Right lobe of liver (tissue), 4 donors: ENCODE measurements at regions not wholly inside any gene's neighbourhood (a gene's known extent, or its start where the extent isn't known, plus 50 kb on each side); places are given as distances from the start of the nearest gene placed in this dataset.

ENCODE experiments used
- POLR2A ChIP-seq: fragments of 450-650 bp; IDR thresholded peaks from one replicate; pipeline ENCODE4 v1.6.1; 2017; ENCODE audit warnings: antibody characterized with exemption, mild to moderate bottlenecking
- TF ChIP-seq, protein P1 (sequence below), 4 donors: fragments of 200-600 bp in 3 of 4; fragments of 450-650 bp in 1 of 4; IDR thresholded peaks; one replicate each; pipeline versions ENCODE4 v1.5.1 to v1.8.0; 2016 to 2022; ENCODE audit warnings: antibody characterized with exemption in 4 of 4, mild to moderate bottlenecking in 2 of 4
- donor health status: DM: no; HTN: no; CAD: no.
- donor health status: DM: no; HTN: no; CAD: no.
- donor health status: DM: no; HTN: yes; CAD: no.

DNA sequence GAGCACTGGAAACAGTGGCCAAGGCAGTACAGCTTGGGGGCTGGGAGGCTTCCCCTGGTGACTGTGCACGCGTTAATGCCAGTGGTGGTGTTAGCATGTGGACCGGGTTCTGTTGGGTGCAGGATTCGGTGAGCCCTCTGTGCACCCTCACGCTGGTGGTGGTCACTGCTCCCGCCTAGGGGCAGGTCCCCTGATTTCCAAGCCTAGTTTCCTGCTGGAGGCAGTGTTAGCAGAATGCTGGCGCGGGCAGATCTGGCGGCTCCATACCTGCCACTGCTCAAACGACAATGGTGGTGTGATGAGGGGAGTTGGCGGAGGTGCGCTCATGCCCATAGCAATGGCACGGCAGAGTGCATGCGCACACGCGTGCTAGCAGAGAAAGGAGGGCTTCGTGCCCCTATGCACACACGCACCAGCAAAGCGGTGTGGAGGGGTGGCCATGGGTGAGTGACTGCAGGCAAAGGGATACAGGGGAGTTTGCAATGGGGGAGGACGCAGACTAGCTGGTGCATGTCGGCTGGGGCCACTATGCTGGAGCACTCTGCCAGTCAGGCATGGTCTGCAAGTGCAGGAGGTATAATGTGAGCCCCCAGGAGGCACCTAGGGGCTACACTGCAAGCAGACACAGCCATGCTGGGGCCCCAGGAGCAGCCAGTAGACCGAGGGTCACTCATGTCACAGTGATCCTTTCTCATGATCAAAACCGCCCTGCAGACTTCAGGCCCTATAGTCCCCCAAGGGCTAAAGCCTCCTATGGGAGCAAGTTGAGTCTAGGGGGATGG lies 93.0 kb downstream of the MAGEE1 start:
- TF ChIP-seq, protein P1, sequence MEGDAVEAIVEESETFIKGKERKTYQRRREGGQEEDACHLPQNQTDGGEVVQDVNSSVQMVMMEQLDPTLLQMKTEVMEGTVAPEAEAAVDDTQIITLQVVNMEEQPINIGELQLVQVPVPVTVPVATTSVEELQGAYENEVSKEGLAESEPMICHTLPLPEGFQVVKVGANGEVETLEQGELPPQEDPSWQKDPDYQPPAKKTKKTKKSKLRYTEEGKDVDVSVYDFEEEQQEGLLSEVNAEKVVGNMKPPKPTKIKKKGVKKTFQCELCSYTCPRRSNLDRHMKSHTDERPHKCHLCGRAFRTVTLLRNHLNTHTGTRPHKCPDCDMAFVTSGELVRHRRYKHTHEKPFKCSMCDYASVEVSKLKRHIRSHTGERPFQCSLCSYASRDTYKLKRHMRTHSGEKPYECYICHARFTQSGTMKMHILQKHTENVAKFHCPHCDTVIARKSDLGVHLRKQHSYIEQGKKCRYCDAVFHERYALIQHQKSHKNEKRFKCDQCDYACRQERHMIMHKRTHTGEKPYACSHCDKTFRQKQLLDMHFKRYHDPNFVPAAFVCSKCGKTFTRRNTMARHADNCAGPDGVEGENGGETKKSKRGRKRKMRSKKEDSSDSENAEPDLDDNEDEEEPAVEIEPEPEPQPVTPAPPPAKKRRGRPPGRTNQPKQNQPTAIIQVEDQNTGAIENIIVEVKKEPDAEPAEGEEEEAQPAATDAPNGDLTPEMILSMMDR (IDR thresholded peaks at IDR 0.05): no peak
- no peak for TF ChIP-seq POLR2A
